SJCRH30 (cell line): ENCODE measurements at regions not wholly inside any gene's neighbourhood (a gene's known extent, or its start where the extent isn't known, plus 50 kb on each side); places are given as distances from the start of the nearest gene placed in this dataset.

Source experiments
- DNase-seq, 2 experiments: peaks; one replicate each; pipeline ENCODE4 v3.0.0-alpha.2; 2015 to 2020
- H3K27ac ChIP-seq: fragments of 250-450 bp; sonication (Bioruptor Pico); 2 replicates; pipeline ENCODE4 v1.5.1; 2020; ENCODE audit warnings: mild to moderate bottlenecking, moderate library complexity
- H3K27me3 ChIP-seq: fragments of 250-450 bp; sonication (Bioruptor Pico); 2 replicates; pipeline ENCODE4 v1.5.1; 2020; ENCODE audit warnings: mild to moderate bottlenecking, moderate library complexity
- H3K36me3 ChIP-seq: fragments of 250-450 bp; sonication (Bioruptor Pico); 2 replicates; pipeline ENCODE4 v1.5.1; 2020; ENCODE audit warnings: mild to moderate bottlenecking, moderate library complexity
- H3K4me1 ChIP-seq: fragments of 250-450 bp; sonication (Bioruptor Pico); 2 replicates; pipeline ENCODE4 v1.5.1; 2020; ENCODE audit warnings: mild to moderate bottlenecking, moderate library complexity
- H3K4me3 ChIP-seq: fragments of 250-450 bp; sonication (Bioruptor Pico); 2 replicates; pipeline ENCODE4 v1.5.1; 2020; ENCODE audit warnings: mild to moderate bottlenecking, moderate library complexity
- H3K9me3 ChIP-seq: fragments of 250-450 bp; sonication (Bioruptor Pico); replicated peaks from 2 replicates; pipeline ENCODE4 v1.5.1; 2020; ENCODE audit warnings: mild to moderate bottlenecking, moderate library complexity

GRCh38 chr3:124438813-124439212 lies 291.4 kb upstream of the UMPS start:
- Histone ChIP-seq H3K36me3 (peaks cover 6% of the 10 kb centered on the region), H3K4me3 (no peak overlapping the region), H3K9me3 (peaks cover 7% of the 10 kb centered on the region), H3K4me1 (0 out of 2 replicates have a peak, but pooled peaks cover 8% of the 10 kb centered on the region), H3K27me3 (no peaks in the 10 kb centered on the region), H3K27ac (no peak overlapping the region)
- DNase-seq: no peak

GRCh38 chr3:124439603-124440002 lies 290.6 kb upstream of the UMPS start:
- H3K4me3 ChIP-seq: no peak overlapping the region
- DNase-seq: peak in 1 of 2 experiments; percentile 40
- 0 out of 2 replicates have a peak, but pooled peaks cover 8% of the 10 kb centered on the region for H3K4me1 ChIP-seq
- H3K9me3 ChIP-seq: peaks cover 7% of the 10 kb centered on the region
- no peak overlapping the region for H3K27ac ChIP-seq
- no peaks in the 10 kb centered on the region for H3K27me3 ChIP-seq
- peaks cover 5% of the 10 kb centered on the region for H3K36me3 ChIP-seq

- H3K4me1 ChIP-seq: 0 out of 2 replicates have a peak, but pooled peaks cover 8% of the 10 kb centered on the region
- DNase-seq: no peak
- no peaks in the 10 kb centered on the region; the same call in 1 of the 2 replicates for H3K9me3 ChIP-seq
- H3K36me3 ChIP-seq: no peaks in the 10 kb centered on the region
- no peaks in the 10 kb centered on the region for H3K27me3 ChIP-seq
- H3K27ac ChIP-seq: no peak overlapping the region
- H3K4me3 ChIP-seq: no peak overlapping the region
Measured at GRCh38 chr3:124441766-124442165, 288.5 kb upstream of the UMPS start.

- H3K4me1 ChIP-seq: 0 out of 2 replicates have a peak, but pooled peaks cover 8% of the 10 kb centered on the region
- H3K4me3 ChIP-seq: no peak overlapping the region
- H3K9me3 ChIP-seq: no peaks in the 10 kb centered on the region; the same call in 1 of the 2 replicates
- no peaks in the 10 kb centered on the region for H3K36me3 ChIP-seq
- H3K27ac ChIP-seq: no peak overlapping the region
- no peak for DNase-seq
- H3K27me3 ChIP-seq: no peaks in the 10 kb centered on the region
Measured at GRCh38 chr3:124442463-124442862, 287.8 kb upstream of the UMPS start.

GRCh38 chr3:124443446-124443845 lies 286.8 kb upstream of the UMPS start:
- no peaks in the 10 kb centered on the region for H3K27me3 ChIP-seq
- no peaks in the 10 kb centered on the region; the same call in 1 of the 2 replicates for H3K9me3 ChIP-seq
- peak in 1 of 2 experiments; percentile 5 for DNase-seq
- 0 out of 2 replicates have a peak, but pooled peaks cover 8% of the 10 kb centered on the region for H3K4me1 ChIP-seq
- H3K4me3 ChIP-seq: no peak overlapping the region
- no peaks in the 10 kb centered on the region for H3K36me3 ChIP-seq
- no peak overlapping the region for H3K27ac ChIP-seq

- no peaks in the 10 kb centered on the region for H3K27me3 ChIP-seq
- H3K27ac ChIP-seq: no peak overlapping the region
- no peak overlapping the region for H3K4me3 ChIP-seq
- no peaks in the 10 kb centered on the region for H3K9me3 ChIP-seq
- 0 out of 2 replicates have a peak, but pooled peaks cover 8% of the 10 kb centered on the region for H3K4me1 ChIP-seq
- no peaks in the 10 kb centered on the region for H3K36me3 ChIP-seq
- no peak for DNase-seq
Measured at GRCh38 chr3:124444075-124444474, 286.2 kb upstream of the UMPS start.

GRCh38 chr3:124444896-124445295 lies 285.4 kb upstream of the UMPS start:
- DNase-seq: no peak
- Histone ChIP-seq H3K36me3 (no peaks in the 10 kb centered on the region), H3K27ac (no peak overlapping the region), H3K4me3 (no peak overlapping the region), H3K4me1 (0 out of 2 replicates have a peak, but pooled peaks cover 4% of the 10 kb centered on the region), H3K9me3 (no peaks in the 10 kb centered on the region), H3K27me3 (no peaks in the 10 kb centered on the region)

- Histone ChIP-seq H3K27me3 (no peaks in the 10 kb centered on the region), H3K27ac (no peak overlapping the region), H3K4me1 (no peaks in the 10 kb centered on the region), H3K4me3 (no peak overlapping the region), H3K9me3 (no peaks in the 10 kb centered on the region), H3K36me3 (no peaks in the 10 kb centered on the region)
- no peak for DNase-seq
Measured at GRCh38 chr3:124447845-124448244, 282.4 kb upstream of the UMPS start.

GRCh38 chr3:124448954-124449353 lies 281.3 kb upstream of the UMPS start:
- H3K9me3 ChIP-seq: no peaks in the 10 kb centered on the region
- no peak for DNase-seq
- H3K4me3 ChIP-seq: no peak overlapping the region
- no peaks in the 10 kb centered on the region for H3K27me3 ChIP-seq
- no peak overlapping the region for H3K27ac ChIP-seq
- no peaks in the 10 kb centered on the region for H3K4me1 ChIP-seq
- H3K36me3 ChIP-seq: no peaks in the 10 kb centered on the region

GRCh38 chr3:124450366-124450765 lies 279.9 kb upstream of the UMPS start:
- H3K4me1 ChIP-seq: no peaks in the 10 kb centered on the region
- no peaks in the 10 kb centered on the region; the same call in 1 of the 2 replicates for H3K9me3 ChIP-seq
- no peak for DNase-seq
- H3K4me3 ChIP-seq: no peak overlapping the region
- H3K27ac ChIP-seq: no peak overlapping the region
- H3K36me3 ChIP-seq: no peaks in the 10 kb centered on the region
- no peaks in the 10 kb centered on the region for H3K27me3 ChIP-seq

- no peaks in the 10 kb centered on the region; the same call in 1 of the 2 replicates for H3K9me3 ChIP-seq
- no peak overlapping the region for H3K4me3 ChIP-seq
- H3K36me3 ChIP-seq: no peaks in the 10 kb centered on the region
- DNase-seq: no peak
- H3K4me1 ChIP-seq: no peaks in the 10 kb centered on the region
- H3K27ac ChIP-seq: no peak overlapping the region
- H3K27me3 ChIP-seq: no peaks in the 10 kb centered on the region
Measured at GRCh38 chr3:124451630-124452317, 278.5 kb upstream of the UMPS start.

- DNase-seq: no peak
- Histone ChIP-seq H3K4me3 (no peak overlapping the region), H3K27ac (no peak overlapping the region), H3K4me1 (no peaks in the 10 kb centered on the region), H3K27me3 (no peaks in the 10 kb centered on the region), H3K36me3 (no peaks in the 10 kb centered on the region), H3K9me3 (no peaks in the 10 kb centered on the region; the same call in 1 of the 2 replicates)
Measured at GRCh38 chr3:124453189-124453588, 277.1 kb upstream of the UMPS start.

- DNase-seq: no peak
Measured at GRCh38 chr3:124455891-124456290, 274.4 kb upstream of the UMPS start.

GRCh38 chr3:124456506-124456905 lies 273.7 kb upstream of the UMPS start:
- Histone ChIP-seq H3K27me3 (no peaks in the 10 kb centered on the region), H3K27ac (no peak overlapping the region), H3K4me3 (no peak overlapping the region), H3K4me1 (no peaks in the 10 kb centered on the region), H3K9me3 (no peaks in the 10 kb centered on the region; the same call in 1 of the 2 replicates), H3K36me3 (no peaks in the 10 kb centered on the region)
- no peak for DNase-seq

More at GRCh38 chr3:124455891-124456290, 274.4 kb upstream of the UMPS start:
- H3K4me3 ChIP-seq: no peak overlapping the region
- no peaks in the 10 kb centered on the region for H3K36me3 ChIP-seq
- H3K9me3 ChIP-seq: no peaks in the 10 kb centered on the region; the same call in 1 of the 2 replicates
- H3K4me1 ChIP-seq: no peaks in the 10 kb centered on the region
- no peaks in the 10 kb centered on the region for H3K27me3 ChIP-seq
- no peak overlapping the region for H3K27ac ChIP-seq

- Histone ChIP-seq H3K9me3 (no peaks in the 10 kb centered on the region; the same call in 1 of the 2 replicates), H3K27me3 (no peaks in the 10 kb centered on the region), H3K4me3 (no peak overlapping the region), H3K27ac (no peak overlapping the region), H3K4me1 (no peaks in the 10 kb centered on the region), H3K36me3 (no peaks in the 10 kb centered on the region)
- DNase-seq: no peak
Measured at GRCh38 chr3:124459678-124460077, 270.6 kb upstream of the UMPS start.

GRCh38 chr3:124461126-124461525 lies 269.1 kb upstream of the UMPS start:
- Histone ChIP-seq H3K27me3 (no peaks in the 10 kb centered on the region), H3K27ac (no peak overlapping the region), H3K36me3 (no peaks in the 10 kb centered on the region), H3K4me3 (no peak overlapping the region), H3K4me1 (no peaks in the 10 kb centered on the region), H3K9me3 (no peaks in the 10 kb centered on the region)
- DNase-seq: no peak
